Endodermal cell (in vitro differentiated cells): ENCODE measurements at regions not wholly inside any gene's neighbourhood (a gene's known extent, or its start where the extent isn't known, plus 50 kb on each side); places are given as distances from the start of the nearest gene placed in this dataset.

Experiments used
- DNase-seq: peaks from one replicate; pipeline ENCODE4 v3.0.0-alpha.2; 2017
- H3K27ac ChIP-seq: 2 replicates; pipeline ENCODE4 v1.5.1; 2013; ENCODE audit warnings: mild to moderate bottlenecking, low read depth, low read length, moderate library complexity
- H3K27me3 ChIP-seq: 2 replicates; pipeline ENCODE4 v1.6.1; 2013; ENCODE audit warnings: mild to moderate bottlenecking, low read length, moderate library complexity; ENCODE audit not compliant: insufficient read depth, control insufficient read depth, poor library complexity, severe bottlenecking
- H3K36me3 ChIP-seq: 2 replicates; pipeline ENCODE4 v1.7.0; 2013; ENCODE audit warnings: mild to moderate bottlenecking, low read length, moderate library complexity; ENCODE audit not compliant: control insufficient read depth, insufficient read depth
- H3K4me1 ChIP-seq: one replicate; pipeline ENCODE4 v1.7.0; 2013; ENCODE audit warnings: low read length; ENCODE audit not compliant: control insufficient read depth, insufficient read depth
- H3K4me3 ChIP-seq: 2 replicates; pipeline ENCODE4 v1.5.1; 2013; ENCODE audit warnings: mild to moderate bottlenecking, low read length, moderate library complexity
- H3K9ac ChIP-seq: 2 replicates; pipeline ENCODE4 v1.6.1; 2013; ENCODE audit warnings: mild to moderate bottlenecking, low read length, moderate library complexity; ENCODE audit not compliant: poor library complexity, severe bottlenecking; ENCODE audit errors: extremely low read depth
- H3K9me3 ChIP-seq: 2 replicates; pipeline ENCODE4 v1.6.1; 2013; ENCODE audit warnings: mild to moderate bottlenecking, low read length, moderate library complexity; ENCODE audit not compliant: control insufficient read depth
- H3K27ac Mint-ChIP-seq: 2 replicates; pipeline ENCODE4 v1.8.0; 2020; ENCODE audit warnings: mixed read lengths
- H3K27me3 Mint-ChIP-seq: 2 replicates; pipeline ENCODE4 v1.8.0; 2021; ENCODE audit warnings: mild to moderate bottlenecking, mixed read lengths; ENCODE audit not compliant: insufficient read depth
- H3K36me3 Mint-ChIP-seq: 2 replicates; pipeline ENCODE4 v1.8.0; 2020; ENCODE audit warnings: low read depth, mixed read lengths
- H3K4me1 Mint-ChIP-seq: 2 replicates; pipeline ENCODE4 v1.8.0; 2020; ENCODE audit warnings: mixed read lengths
- H3K4me3 Mint-ChIP-seq: 2 replicates; pipeline ENCODE4 v1.8.0; 2020; ENCODE audit warnings: mild to moderate bottlenecking, moderate library complexity, mixed read lengths
- H3K9me3 Mint-ChIP-seq: 2 replicates; pipeline ENCODE4 v1.8.0; 2020; ENCODE audit warnings: mild to moderate bottlenecking, mixed read lengths
- CTCF ChIP-seq: fragments of 200-600 bp; sonication (generic); conservative IDR thresholded peaks from 2 replicates; pipeline ENCODE4 v1.5.0; 2021; ENCODE audit warnings: antibody characterized with exemption, mild to moderate bottlenecking
- WGBS, 2 experiments: methylation state at CpG; one replicate each; pipeline versions ENCODE4 v1.1.5 to v1.1.7; 2013; ENCODE audit warnings: missing lambda C conversion rate in 2 of 2, mixed read lengths in 1 of 2; ENCODE audit not compliant: insufficient coverage in 1 of 2, insufficient read length in 1 of 2; 5-methylcytosine and 5-hydroxymethylcytosine counted together

- Mint-ChIP-seq H3K4me1 (no peaks in the 10 kb centered on the region), H3K36me3 (no peaks in the 10 kb centered on the region), H3K27me3 (no peaks in the 10 kb centered on the region), H3K9me3 (no peaks in the 10 kb centered on the region), H3K4me3 (no peak overlapping the region), H3K27ac (no peak overlapping the region)
- H3K9me3 ChIP-seq, result no peaks in the 10 kb centered on the region
- no peaks in the 10 kb centered on the region for H3K4me1 ChIP-seq
- DNase-seq, result no peak
- WGBS, 2 experiments, result 72 to 74% methylated on average over 5 of the region's 5 CpGs
- H3K4me3 ChIP-seq, result no peak overlapping the region
- no peaks in the 10 kb centered on the region for H3K36me3 ChIP-seq
- TF ChIP-seq CTCF, result no peak
- H3K9ac ChIP-seq, result no peak overlapping the region
- no peaks in the 10 kb centered on the region for H3K27me3 ChIP-seq
- H3K27ac ChIP-seq, result no peak overlapping the region
Observed at GRCh38 chr18:29629493-29630036, 1413.0 kb downstream of the DSC3 start.

- Histone ChIP-seq H3K27me3 (no peaks in the 10 kb centered on the region), H3K36me3 (no peaks in the 10 kb centered on the region), H3K4me1 (no peaks in the 10 kb centered on the region), H3K9me3 (no peaks in the 10 kb centered on the region), H3K9ac (no peak overlapping the region), H3K27ac (no peak overlapping the region), H3K4me3 (no peak overlapping the region)
- DNase-seq, result no peak
- no peaks in the 10 kb centered on the region for H3K9me3 Mint-ChIP-seq
- no peak for TF ChIP-seq CTCF
- peaks cover 3% of the 10 kb centered on the region for H3K4me1 Mint-ChIP-seq
- H3K27ac Mint-ChIP-seq, result no peak overlapping the region
- no peaks in the 10 kb centered on the region for H3K36me3 Mint-ChIP-seq
- H3K4me3 Mint-ChIP-seq, result no peak overlapping the region
- no peaks in the 10 kb centered on the region for H3K27me3 Mint-ChIP-seq
Observed at GRCh38 chr18:29626094-29626493, 1416.4 kb downstream of the DSC3 start.

- TF ChIP-seq CTCF, result peak; percentile 50
- Histone ChIP-seq H3K9me3 (no peaks in the 10 kb centered on the region), H3K27me3 (no peaks in the 10 kb centered on the region), H3K27ac (no peak overlapping the region), H3K4me3 (no peak overlapping the region), H3K36me3 (no peaks in the 10 kb centered on the region), H3K9ac (no peak overlapping the region), H3K4me1 (no peaks in the 10 kb centered on the region)
- no peak for DNase-seq
- no peak overlapping the region for H3K27ac Mint-ChIP-seq
- H3K9me3 Mint-ChIP-seq, result no peaks in the 10 kb centered on the region
- H3K27me3 Mint-ChIP-seq, result no peaks in the 10 kb centered on the region
- H3K4me3 Mint-ChIP-seq, result no peak overlapping the region
- no peaks in the 10 kb centered on the region for H3K4me1 Mint-ChIP-seq
- H3K36me3 Mint-ChIP-seq, result no peaks in the 10 kb centered on the region
Observed at GRCh38 chr18:29616867-29617266, 1425.7 kb downstream of the DSC3 start.
